Hepatocyte (in vitro differentiated cells): ENCODE measurements at regions not wholly inside any gene's neighbourhood (a gene's known extent, or its start where the extent isn't known, plus 50 kb on each side); places are given as distances from the start of the nearest gene placed in this dataset.

Experiments used
- EZH2phosphoT487 ChIP-seq: fragments of 200-600 bp; sonication (generic); IDR thresholded peaks from one replicate; pipeline ENCODE4 v1.6.1; 2018; ENCODE audit warnings: antibody characterized with exemption, mild to moderate bottlenecking, low read depth, moderate library complexity; ENCODE audit not compliant: unreplicated experiment, severe bottlenecking
- TF ChIP-seq, protein P1 (sequence below): fragments of 200-600 bp; sonication (generic); IDR thresholded peaks from 2 replicates; pipeline ENCODE4 v1.5.1; 2016; ENCODE audit warnings: antibody characterized with exemption, mild to moderate bottlenecking; ENCODE audit not compliant: poor library complexity

DNA sequence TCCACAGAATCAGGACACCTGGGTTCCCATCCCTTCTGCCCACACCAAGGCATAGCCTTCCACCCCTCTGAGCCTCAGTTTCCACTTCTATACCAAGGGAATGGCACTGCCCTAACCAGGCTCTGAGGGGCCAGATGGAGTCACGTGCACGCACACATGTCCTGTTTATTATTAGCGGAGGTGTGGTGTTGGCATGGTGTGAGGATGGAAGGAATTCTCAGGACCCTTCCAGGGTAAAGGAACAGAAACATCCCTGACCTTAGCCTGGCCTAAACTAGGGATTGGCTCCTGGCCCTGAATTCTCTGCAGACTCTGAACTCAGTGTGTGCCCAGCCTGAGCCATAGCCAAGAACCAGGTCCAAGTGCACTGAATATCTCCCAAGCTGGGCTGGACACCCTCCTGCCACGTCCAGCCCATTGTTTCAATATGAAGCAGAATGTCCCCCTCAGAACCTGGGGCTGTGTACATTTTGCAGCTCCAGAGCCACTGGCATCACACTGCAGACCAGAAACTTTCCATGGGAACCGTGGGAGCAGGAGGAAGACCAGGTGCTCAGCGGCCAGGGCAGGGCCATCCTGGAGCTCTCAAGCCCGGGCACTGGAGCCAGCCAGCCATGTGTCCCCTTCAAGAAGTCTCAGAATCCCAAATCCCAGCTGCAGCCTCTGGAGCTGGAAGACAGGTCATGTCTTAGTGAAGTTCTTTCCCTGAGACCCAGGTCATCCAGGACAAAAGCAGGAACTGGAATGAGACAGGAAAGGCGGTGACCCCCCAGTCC, 208.4 kb downstream of the ANKRD60 start:
- TF ChIP-seq, protein P1, sequence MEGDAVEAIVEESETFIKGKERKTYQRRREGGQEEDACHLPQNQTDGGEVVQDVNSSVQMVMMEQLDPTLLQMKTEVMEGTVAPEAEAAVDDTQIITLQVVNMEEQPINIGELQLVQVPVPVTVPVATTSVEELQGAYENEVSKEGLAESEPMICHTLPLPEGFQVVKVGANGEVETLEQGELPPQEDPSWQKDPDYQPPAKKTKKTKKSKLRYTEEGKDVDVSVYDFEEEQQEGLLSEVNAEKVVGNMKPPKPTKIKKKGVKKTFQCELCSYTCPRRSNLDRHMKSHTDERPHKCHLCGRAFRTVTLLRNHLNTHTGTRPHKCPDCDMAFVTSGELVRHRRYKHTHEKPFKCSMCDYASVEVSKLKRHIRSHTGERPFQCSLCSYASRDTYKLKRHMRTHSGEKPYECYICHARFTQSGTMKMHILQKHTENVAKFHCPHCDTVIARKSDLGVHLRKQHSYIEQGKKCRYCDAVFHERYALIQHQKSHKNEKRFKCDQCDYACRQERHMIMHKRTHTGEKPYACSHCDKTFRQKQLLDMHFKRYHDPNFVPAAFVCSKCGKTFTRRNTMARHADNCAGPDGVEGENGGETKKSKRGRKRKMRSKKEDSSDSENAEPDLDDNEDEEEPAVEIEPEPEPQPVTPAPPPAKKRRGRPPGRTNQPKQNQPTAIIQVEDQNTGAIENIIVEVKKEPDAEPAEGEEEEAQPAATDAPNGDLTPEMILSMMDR: no peak
- TF ChIP-seq EZH2phosphoT487: no peak
